OCI-LY7 (cell line): ENCODE measurements at regions not wholly inside any gene's neighbourhood (a gene's known extent, or its start where the extent isn't known, plus 50 kb on each side); places are given as distances from the start of the nearest gene placed in this dataset.

ENCODE experiments used
- BruUV-seq: library from RNA; stranded (reverse); fragments of 400-500 nt; replicated peaks from 2 replicates; lab custom pipeline; 2021; lab: Mats Ljungman, UMichigan
- CTCF ChIA-PET: fragments of 300-600 bp; sonication (Branson Sonifier 250); formaldehyde crosslinking; loops from one replicate; lab custom pipeline; 2022; ENCODE audit warnings: antibody characterized with exemption; ENCODE audit not compliant: unreplicated experiment; lab: Charles Lee
- POLR2A ChIA-PET: fragments of 300-600 bp; sonication (Branson Sonifier 250); formaldehyde crosslinking; loops from one replicate; lab custom pipeline; 2022; ENCODE audit warnings: antibody characterized with exemption; lab: Charles Lee
- DNase-seq: peaks from one replicate; pipeline ENCODE4 v3.0.0-alpha.2; 2015; ENCODE audit warnings: low spot score
- H2AFZ ChIP-seq: fragments of 200-600 bp; sonication (generic), shearing (Covaris generic); 2 replicates; pipeline ENCODE4 v1.6.1; 2014; ENCODE audit warnings: mild to moderate bottlenecking, antibody characterized with exemption, low read length, moderate library complexity
- H3K27ac ChIP-seq: fragments of 200-600 bp; sonication (generic); 2 replicates; pipeline ENCODE4 v1.5.1; 2014; ENCODE audit warnings: mixed run types, low read depth, mild to moderate bottlenecking, moderate library complexity, low read length, inconsistent platforms; ENCODE audit not compliant: poor library complexity, severe bottlenecking
- H3K36me3 ChIP-seq: fragments of 200-600 bp; sonication (generic); 2 replicates; pipeline ENCODE4 v1.6.1; 2014; ENCODE audit warnings: mild to moderate bottlenecking, antibody characterized with exemption, low read length, moderate library complexity, mixed read lengths; ENCODE audit not compliant: insufficient read depth
- H3K4me1 ChIP-seq: fragments of 200-600 bp; sonication (generic); 2 replicates; pipeline ENCODE4 v1.5.1; 2014; ENCODE audit warnings: mild to moderate bottlenecking, low read length; ENCODE audit not compliant: insufficient read depth, poor library complexity, severe bottlenecking
- H3K4me2 ChIP-seq: fragments of 200-600 bp; sonication (generic); 2 replicates; pipeline ENCODE4 v1.6.1; 2014; ENCODE audit warnings: mild to moderate bottlenecking, low read length
- H3K4me3 ChIP-seq: fragments of 200-600 bp; sonication (generic); 2 replicates; pipeline ENCODE4 v1.5.1; 2014; ENCODE audit warnings: mild to moderate bottlenecking, low read depth, low read length; ENCODE audit not compliant: poor library complexity, severe bottlenecking
- H3K79me2 ChIP-seq: fragments of 200-600 bp; sonication (generic); 2 replicates; pipeline ENCODE4 v1.6.1; 2016; ENCODE audit warnings: low read depth, mild to moderate bottlenecking, low read length, moderate library complexity, mixed read lengths; ENCODE audit not compliant: insufficient read depth
- H3K9me2 ChIP-seq: fragments of 200-600 bp; sonication (generic); 2 replicates; pipeline ENCODE4 v1.6.1; 2016; ENCODE audit warnings: mild to moderate bottlenecking, low read length, mixed read lengths; ENCODE audit not compliant: insufficient read depth
- H3K9me3 ChIP-seq: fragments of 200-600 bp; sonication (generic); 2 replicates; pipeline ENCODE4 v1.6.1; 2014; ENCODE audit warnings: mild to moderate bottlenecking, mixed run types, low read length, mixed read lengths
- H4K20me1 ChIP-seq: fragments of 200-600 bp; sonication (generic); 2 replicates; pipeline ENCODE4 v1.6.1; 2014; ENCODE audit warnings: mild to moderate bottlenecking, antibody characterized with exemption, low read length, moderate library complexity, mixed read lengths; ENCODE audit not compliant: insufficient read depth
- EZH2phosphoT487 ChIP-seq: fragments of 200-600 bp; sonication (generic); IDR thresholded peaks from 2 replicates; pipeline ENCODE4 v1.6.1; 2018; ENCODE audit warnings: low read depth, borderline replicate concordance, mild to moderate bottlenecking, mixed run types, antibody characterized with exemption, low read length, moderate library complexity, mixed read lengths
- intact Hi-C: fragments of 100-400 bp; cut with micrococcal nuclease; formaldehyde crosslinking; loops from one replicate; pipeline ENCODE4 v1.10.0; 2022; ENCODE audit not compliant: unreplicated experiment
- TF ChIP-seq, protein P1 (sequence below): fragments of 200-600 bp; sonication (generic); conservative IDR thresholded peaks from 2 replicates; pipeline ENCODE4 v1.5.1; 2014; ENCODE audit warnings: mild to moderate bottlenecking, antibody characterized with exemption, low read length, moderate library complexity, mixed read lengths

DNA sequence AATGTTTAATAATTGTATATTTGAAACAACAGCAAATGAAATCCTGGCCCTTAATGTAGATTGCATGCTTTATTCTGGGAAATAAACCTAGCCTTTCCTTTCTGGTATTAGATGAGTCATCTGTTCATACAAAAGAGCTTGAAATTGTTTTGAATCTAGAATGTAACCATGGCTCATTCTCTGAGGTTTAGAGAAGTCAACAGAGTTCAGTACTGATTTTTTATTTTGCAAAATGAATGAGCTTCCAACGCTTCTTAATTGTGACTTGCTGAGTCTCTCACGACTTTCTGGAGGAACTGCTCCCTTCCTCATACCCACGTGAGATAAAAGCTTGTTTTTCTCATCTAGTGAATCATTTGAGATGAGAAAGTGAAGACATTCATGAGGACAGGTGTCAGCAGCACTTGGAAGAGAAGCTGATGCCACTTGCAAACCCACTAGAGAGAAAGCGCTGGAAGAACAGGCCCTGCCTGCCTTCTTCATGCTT, 509.6 kb downstream of the VRK1 start:
- Histone ChIP-seq H3K9me2 (no peaks in the 10 kb centered on the region), H3K79me2 (no peaks in the 10 kb centered on the region), H3K4me2 (no peak overlapping the region), H3K27ac (no peak overlapping the region), H4K20me1 (no peaks in the 10 kb centered on the region), H3K4me1 (no peaks in the 10 kb centered on the region), H3K9me3 (no peaks in the 10 kb centered on the region), H3K36me3 (no peaks in the 10 kb centered on the region), H3K4me3 (no peak overlapping the region), H2AFZ (no peak overlapping the region)
- no peak for DNase-seq
- intact Hi-C loops = no loop called here
- TF ChIP-seq, protein P1, sequence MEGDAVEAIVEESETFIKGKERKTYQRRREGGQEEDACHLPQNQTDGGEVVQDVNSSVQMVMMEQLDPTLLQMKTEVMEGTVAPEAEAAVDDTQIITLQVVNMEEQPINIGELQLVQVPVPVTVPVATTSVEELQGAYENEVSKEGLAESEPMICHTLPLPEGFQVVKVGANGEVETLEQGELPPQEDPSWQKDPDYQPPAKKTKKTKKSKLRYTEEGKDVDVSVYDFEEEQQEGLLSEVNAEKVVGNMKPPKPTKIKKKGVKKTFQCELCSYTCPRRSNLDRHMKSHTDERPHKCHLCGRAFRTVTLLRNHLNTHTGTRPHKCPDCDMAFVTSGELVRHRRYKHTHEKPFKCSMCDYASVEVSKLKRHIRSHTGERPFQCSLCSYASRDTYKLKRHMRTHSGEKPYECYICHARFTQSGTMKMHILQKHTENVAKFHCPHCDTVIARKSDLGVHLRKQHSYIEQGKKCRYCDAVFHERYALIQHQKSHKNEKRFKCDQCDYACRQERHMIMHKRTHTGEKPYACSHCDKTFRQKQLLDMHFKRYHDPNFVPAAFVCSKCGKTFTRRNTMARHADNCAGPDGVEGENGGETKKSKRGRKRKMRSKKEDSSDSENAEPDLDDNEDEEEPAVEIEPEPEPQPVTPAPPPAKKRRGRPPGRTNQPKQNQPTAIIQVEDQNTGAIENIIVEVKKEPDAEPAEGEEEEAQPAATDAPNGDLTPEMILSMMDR = no peak
- TF ChIP-seq EZH2phosphoT487 = no peak
- CTCF ChIA-PET = interaction anchor here (0.5 kb wide), 1 partner anchor 154 kb away, joined by 3 read pairs; no protein-coding TSS in a partner anchor
- POLR2A ChIA-PET = no interaction called here
- no TSS peak for BruUV-seq

DNA sequence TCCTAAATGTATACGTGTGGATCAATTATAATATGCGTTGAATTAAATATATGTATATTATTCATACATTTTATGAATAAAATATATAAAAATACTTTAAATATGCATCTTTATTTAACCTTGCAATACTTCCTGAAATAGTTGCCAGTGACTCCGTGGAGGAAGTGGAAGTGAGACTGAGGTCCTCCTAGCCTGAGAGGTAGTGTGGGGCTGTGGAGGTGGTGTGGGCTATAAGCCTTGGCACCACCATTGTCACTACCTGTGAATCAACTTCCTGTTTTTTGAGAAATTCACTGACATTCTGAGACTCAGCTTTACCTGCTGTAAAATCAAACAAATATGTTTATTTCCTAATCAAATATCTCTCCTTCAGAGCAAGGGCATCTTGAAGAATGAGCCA, 514.2 kb downstream of the VRK1 start:
- no peaks in the 10 kb centered on the region for H3K9me3 ChIP-seq
- no peaks in the 10 kb centered on the region for H4K20me1 ChIP-seq
- no peak for DNase-seq
- H3K4me3 ChIP-seq = no peak overlapping the region
- no peaks in the 10 kb centered on the region for H3K4me1 ChIP-seq
- no peaks in the 10 kb centered on the region for H3K9me2 ChIP-seq
- H3K4me2 ChIP-seq = no peak overlapping the region
- intact Hi-C loops = no loop called here
- no peak overlapping the region for H2AFZ ChIP-seq
- ChIA-PET POLR2A (no interaction called here), CTCF (no interaction called here)
- BruUV-seq = no TSS peak
- no peaks in the 10 kb centered on the region for H3K79me2 ChIP-seq
- H3K27ac ChIP-seq = no peak overlapping the region
- no peaks in the 10 kb centered on the region for H3K36me3 ChIP-seq
- no peak for TF ChIP-seq EZH2phosphoT487
- TF ChIP-seq, protein P1 = no peak

DNA sequence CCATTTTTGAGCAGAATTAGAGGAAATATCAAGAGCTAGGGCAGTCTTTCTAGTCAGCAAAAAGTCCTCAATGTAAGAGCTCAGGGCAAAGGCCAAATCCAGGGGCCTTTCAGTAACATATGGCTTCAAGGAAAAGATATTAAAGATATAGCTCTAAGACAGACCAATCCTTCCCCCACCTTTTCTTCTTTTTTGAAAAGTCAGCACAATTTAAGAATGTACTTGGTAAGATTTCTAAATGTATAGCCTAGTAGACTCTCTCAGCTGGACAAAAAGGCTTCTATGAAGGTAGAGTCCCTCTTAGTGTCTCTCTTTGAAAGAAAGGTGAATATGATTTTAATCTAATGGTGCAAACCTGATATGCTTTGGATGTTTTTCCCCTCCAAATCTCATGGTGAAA, 515.7 kb downstream of the VRK1 start:
- no peaks in the 10 kb centered on the region for H4K20me1 ChIP-seq
- POLR2A ChIA-PET = no interaction called here
- no peak overlapping the region for H3K4me3 ChIP-seq
- TF ChIP-seq, protein P1 = no peak
- no peak for TF ChIP-seq EZH2phosphoT487
- no peaks in the 10 kb centered on the region for H3K9me2 ChIP-seq
- H3K9me3 ChIP-seq = no peaks in the 10 kb centered on the region
- no peak overlapping the region for H2AFZ ChIP-seq
- CTCF ChIA-PET = no interaction called here
- H3K79me2 ChIP-seq = no peaks in the 10 kb centered on the region
- no peaks in the 10 kb centered on the region for H3K4me1 ChIP-seq
- H3K27ac ChIP-seq = no peak overlapping the region
- intact Hi-C loops = no loop called here
- no peak overlapping the region for H3K4me2 ChIP-seq
- BruUV-seq = no TSS peak
- no peak for DNase-seq
- no peaks in the 10 kb centered on the region for H3K36me3 ChIP-seq
